ENCODE measurements at regions not wholly inside any gene's neighbourhood (a gene's known extent, or its start where the extent isn't known, plus 50 kb on each side); places are given as distances from the start of the nearest gene placed in this dataset.

GRCh38 chr13:26962671-26963070, 202.1 kb upstream of the GPR12 start (continued):
- TF ChIP-seq BCL11A (IDR thresholded peaks at IDR 0.05; ENCODE audit: low read depth in 2 of 2, low read length in 2 of 2), result no peak
- TF ChIP-seq HDAC6 (IDR thresholded peaks at IDR 0.05; ENCODE audit: low read depth, low read length), result no peak

Data from H1 (cell line).